GM21723 (cell line): ENCODE measurements at regions not wholly inside any gene's neighbourhood (a gene's known extent, or its start where the extent isn't known, plus 50 kb on each side); places are given as distances from the start of the nearest gene placed in this dataset.
"Not testable (repeated sequence)": the region's sequence is repeated elsewhere in the genome, so short reads cannot be mapped to it uniquely, and the experiment has no call there.

ENCODE experiments used
- ATAC-seq: cut with Tn5 transposase; IDR thresholded peaks from one replicate; pipeline ENCODE4 v1.9.1; 2021; ENCODE audit warnings: mild to moderate bottlenecking, moderate library complexity; ENCODE audit not compliant: unreplicated experiment

DNA sequence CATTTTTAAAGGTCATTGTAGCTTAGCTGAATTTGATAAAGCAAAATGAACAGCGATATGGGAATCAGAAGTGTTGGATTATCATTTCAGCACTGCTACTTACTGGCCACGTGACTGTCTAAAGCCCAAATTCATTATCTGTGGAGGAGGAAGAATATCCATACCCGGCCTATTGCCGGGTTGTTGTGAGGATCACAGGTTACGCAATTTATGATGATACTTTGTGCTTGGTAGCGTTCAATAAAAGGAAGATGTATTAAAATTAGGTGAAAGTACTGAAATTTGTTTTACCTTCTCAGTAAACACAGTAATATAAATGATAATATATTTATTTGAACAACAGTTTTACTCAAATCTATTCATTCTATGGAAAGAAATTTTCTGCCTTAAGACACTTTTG lies 1540.2 kb downstream of the ADGRL3 start:
- ATAC-seq, result no peak

DNA sequence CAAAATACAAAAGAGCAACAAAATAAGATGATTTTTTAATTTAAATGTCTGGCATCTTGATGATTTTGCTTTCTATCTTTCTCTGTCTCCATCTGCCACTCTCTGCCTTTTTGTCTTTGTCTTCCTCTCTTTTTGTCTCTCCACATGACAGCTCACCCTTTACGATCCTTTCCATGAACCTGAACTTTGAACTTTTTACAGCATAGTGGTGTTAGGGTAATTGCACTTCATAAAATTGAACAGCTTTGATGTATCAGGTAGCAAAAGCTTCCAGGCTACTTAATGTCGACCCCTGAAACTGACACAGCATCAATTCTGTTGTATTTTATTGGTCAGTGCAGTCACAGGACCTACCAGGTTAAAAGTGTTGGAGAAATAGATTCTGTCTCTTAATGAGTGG lies 1517.0 kb downstream of the ADGRL3 start:
- ATAC-seq, result no peak

DNA sequence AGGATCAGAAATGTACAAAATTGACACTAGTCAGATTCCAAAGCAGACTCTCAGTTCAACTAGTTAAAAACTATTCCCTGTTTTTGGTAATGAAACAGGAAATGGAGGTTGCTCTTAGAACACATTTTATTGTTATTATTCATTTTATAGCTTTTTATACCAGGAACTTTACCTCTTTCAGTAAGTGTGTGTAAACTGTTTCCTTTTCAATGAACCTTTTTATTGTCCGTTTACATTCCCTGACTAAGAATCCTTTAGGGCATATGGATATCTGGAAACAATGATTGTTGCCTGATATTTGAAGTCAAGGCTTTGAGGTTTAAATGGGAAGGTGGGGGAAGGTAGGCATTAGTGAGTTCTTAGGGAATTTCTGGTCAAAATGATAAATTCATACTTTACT lies 1511.4 kb downstream of the ADGRL3 start:
- no peak for ATAC-seq

DNA sequence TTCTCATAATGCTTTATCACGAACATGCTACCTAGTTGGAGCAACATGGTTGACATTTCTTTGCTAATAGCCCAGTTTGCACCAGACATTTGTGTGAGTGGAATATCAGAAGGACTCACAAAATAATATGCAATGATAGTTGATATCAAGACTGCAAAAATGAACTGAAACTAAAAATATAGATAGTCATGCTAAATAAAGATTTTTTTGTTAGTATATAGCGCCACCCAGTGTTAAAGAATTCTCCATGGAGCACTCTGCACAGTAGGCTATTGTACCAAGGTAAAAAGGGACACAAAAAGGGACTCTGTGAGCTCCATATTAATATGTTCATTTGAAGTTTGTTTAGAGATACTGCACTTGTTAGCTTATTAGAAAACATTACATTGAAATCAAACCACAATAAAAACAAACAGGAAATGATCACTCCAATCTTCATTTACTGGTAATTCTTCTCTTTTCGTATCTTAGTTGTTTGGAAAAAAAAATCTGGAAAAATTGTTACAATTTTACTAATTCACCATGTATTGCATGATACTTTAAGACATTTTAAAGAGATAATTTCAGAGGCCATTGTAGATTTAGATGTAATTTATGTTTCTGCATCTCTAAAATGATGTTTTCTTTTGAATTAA lies 1509.6 kb downstream of the ADGRL3 start:
- ATAC-seq, result no peak

DNA sequence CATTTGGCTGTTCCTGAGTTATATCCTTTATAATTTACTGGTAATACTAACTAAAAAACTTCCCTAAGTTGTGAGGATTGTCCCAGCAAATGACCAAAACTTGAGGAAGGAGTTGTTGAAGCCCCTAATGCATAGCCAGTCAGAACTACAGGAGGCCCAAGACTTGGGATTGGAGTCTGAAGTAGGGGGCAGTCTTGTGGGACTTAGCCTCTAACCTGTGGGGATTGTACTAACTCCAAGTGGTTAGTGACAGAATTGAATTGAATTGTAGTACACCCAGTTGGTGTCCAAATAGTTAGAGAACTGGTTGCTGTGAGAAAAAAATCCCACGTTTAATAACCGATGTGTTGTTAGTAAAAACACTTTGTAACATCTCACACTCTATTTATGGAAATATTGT lies 1506.3 kb downstream of the ADGRL3 start:
- ATAC-seq, result no peak

DNA sequence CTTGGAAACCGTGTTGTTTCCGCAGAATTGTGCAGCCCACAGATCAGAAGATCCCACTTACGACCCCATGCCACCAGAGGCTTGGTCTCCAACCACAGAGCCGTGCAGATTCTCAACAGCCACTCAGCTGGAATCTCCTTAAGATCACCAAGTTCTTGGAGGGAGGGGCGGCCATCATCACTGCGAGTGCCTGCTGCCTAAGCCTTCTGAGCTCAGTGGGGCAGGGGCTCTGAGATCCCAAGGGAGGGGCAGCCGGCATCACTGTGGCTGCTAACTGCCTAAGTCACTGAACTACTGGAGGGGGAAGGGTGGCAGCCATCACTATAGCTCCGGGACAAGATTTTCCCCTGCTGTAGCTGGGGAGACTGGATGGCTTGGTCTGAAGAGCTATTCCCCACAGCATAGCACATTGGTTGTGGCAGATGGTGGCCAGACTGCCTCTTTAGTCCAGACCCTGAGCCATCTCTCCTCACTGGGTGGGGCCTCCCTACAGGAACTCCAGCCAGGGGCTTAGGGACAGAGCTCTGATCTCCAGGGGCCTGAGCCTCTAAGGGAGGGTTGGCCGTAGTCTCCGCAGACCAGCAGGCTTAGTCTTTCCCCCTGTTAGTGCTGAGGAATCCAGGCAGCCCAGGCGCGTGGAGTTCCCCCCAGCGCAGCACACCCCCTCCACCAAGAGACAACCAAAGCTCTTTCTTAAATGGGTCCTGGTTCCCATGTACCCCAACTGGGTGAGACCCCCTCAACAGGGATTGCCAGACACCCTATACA lies 1483.9 kb downstream of the ADGRL3 start:
- no peak for ATAC-seq

DNA sequence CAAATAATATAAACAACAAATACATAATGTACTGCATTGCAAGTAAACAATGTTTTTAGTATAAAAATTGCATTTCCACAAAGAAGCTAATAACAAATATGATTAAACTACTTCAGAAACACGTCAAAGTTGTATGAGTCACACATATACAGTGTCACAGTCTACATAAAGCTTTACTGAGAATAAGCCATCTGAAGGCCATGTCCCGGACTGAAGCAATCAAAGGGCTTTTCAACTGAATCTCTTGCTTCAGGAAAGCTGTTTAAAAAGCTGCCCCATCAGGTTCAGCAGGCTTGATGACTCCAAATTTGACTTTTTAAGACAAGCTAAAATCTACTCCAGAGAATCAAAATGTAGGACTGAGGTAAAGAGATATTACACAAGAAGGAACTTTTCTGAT lies 1476.8 kb downstream of the ADGRL3 start:
- ATAC-seq, result no peak

DNA sequence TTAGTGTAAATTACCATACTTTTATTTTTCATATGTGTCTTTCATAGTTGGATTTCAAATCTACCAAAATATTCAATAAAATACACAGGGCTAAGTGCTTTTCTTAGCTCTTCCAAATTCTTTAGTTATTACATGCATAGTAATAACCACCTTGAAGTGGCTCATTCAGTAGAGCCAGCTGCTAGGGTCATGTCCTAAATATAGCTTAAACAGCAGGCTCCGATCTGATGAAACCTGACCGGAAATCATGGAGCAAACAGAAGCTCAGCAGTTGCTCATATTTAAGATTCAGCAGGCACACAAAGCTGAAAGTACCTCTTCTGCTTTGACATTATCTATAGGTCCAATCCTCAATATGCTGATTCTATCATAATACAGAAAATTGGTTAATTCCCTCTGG lies 1470.4 kb downstream of the ADGRL3 start:
- ATAC-seq, result no peak

DNA sequence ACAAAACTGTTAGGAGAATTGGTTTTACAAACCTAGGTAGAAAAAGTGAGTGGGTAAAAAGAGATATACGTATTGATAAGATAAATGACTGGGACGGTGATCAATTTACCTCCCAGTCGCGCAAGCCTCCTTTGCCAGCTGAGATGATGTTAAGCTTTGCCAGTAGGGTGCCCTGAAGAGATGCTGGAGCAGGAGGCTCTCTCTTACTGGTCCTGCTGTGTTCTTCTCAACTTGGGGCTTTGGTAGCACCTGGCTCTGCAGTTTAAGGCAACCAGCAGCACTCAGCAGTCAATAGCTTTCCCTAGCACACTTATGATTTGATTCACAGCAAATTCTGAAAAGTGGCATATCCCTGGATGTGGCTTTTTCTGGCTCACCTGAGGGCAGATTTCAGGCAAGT lies 1461.7 kb downstream of the ADGRL3 start:
- no peak for ATAC-seq

DNA sequence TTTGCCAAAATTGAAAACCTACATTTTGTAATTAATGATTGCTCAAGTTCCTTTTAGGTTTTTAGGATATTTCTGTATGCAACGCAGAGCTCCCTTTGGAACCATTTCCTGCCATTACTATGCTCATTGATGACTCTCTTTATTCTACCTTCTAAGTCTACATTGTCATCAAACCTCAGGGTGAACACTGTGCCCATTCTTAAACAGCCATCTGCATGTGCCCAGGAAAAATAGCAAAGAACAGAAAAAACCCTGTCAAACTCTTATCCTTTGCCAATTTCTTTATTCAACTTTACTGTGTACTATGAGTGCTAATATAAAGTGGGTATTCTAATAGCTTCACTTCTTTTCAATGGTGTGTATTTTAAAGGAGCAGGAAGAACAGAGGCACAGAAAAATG lies 1455.9 kb downstream of the ADGRL3 start:
- ATAC-seq, result no peak

DNA sequence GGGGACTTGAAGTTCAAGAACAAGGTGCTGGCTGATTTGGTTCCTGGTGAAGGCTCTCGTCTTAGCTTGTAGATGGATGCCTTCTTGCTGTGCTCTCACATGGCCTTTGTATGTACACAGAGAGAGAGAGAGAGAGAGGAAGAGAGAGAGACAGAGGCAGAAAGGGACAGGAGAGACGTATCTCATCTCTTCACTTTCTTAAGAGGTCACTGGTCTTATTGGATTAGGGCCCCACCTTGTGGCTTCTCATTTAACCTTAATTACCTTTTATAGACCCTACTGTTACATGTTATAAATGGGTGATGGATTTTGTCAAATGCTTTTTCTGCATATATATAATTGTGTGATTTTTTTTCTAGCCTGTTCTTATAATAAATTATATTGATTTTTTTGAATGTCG lies 1444.2 kb downstream of the ADGRL3 start:
- no peak for ATAC-seq

DNA sequence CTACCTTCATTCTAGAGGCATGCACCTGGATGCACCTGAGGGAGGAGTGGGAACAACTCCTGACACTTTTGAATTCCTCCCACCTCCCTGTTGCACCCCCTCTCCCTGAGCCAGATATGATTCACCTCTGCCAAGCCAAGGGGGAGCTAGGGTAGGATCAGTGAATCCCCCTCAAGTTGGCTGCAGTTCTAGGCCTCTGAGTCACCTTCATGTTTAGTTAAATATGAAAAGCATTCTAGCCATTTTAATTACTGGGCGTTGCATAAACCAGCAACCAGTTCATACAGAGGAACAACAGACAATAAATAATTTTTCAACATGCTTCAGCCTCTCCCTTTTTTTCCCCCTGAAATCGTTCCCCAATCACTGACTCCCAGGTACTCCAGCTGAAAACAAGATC lies 1440.2 kb downstream of the ADGRL3 start:
- no peak for ATAC-seq

DNA sequence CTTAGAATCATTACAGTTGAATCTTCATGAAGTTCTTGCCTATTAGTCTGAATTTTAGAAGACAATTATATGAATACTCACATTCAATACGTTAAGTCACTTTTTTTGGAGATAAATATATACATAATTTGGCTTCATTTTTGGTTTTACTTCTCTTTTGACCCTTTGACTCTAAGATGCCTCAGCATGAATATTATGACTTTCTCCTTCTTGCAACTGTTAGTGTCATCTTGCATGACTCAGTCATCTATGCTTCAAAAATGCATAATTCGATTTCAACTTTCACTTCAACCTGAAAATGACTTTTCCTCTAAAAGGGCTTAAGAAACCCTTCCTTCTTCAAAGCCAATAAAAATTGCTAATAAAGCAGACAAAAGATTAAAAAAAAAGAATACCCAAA lies 1427.5 kb downstream of the ADGRL3 start:
- no peak for ATAC-seq

DNA sequence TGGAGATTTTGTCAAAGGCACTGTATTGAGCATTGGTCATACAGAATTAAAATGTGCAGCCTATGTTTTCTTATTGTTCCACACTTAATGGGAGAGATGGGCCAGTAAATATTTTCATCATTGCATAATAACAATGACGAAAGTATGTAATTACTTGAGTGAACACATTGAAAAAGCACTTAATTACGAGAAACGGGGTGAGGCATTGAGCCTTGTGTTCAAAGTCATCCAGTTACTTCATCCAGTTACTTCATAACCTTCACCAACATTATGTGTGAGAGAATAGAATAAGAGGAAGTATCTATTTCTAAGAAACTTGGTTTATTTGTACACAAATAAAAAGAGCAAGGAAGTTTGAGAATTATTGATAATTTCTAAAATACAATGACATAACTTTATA lies 1427.0 kb downstream of the ADGRL3 start:
- ATAC-seq, result no peak

DNA sequence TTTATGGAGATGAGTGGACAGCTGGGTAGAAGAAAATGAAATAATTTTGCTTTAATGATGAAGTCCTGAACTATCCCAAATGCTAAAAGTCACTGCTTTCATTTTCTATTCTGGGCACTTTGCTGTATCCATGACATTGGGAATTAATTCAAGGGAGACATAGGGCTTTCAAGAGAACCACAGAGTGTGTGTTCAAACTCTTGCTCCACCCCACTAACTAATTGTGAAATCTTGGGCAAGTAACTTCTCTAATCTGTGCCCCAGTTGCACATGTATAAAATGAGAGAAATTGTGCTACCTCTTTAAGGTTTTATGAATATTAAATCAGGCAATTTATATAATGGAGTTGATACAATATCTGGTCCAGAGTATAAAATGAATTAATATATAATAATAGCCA lies 1422.0 kb downstream of the ADGRL3 start:
- ATAC-seq, result no peak

DNA sequence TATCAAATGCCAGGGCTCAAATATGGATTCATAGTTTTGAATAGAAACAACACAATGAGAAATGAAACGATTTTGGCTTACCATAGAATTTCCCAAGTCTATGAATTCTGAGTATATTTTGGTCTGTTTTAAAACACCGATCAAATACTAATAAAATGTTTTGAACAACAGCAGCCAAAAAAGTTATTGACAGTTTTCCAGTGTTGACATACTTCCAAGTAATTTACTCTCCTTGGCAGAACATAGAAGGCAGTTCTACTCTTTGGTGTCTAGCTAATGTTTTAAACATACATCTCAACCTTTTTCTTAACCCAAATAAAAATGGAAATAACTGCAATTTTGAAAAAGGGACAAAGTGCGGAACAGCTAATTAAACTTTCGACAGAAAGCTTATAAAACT lies 1419.8 kb downstream of the ADGRL3 start:
- no peak for ATAC-seq

DNA sequence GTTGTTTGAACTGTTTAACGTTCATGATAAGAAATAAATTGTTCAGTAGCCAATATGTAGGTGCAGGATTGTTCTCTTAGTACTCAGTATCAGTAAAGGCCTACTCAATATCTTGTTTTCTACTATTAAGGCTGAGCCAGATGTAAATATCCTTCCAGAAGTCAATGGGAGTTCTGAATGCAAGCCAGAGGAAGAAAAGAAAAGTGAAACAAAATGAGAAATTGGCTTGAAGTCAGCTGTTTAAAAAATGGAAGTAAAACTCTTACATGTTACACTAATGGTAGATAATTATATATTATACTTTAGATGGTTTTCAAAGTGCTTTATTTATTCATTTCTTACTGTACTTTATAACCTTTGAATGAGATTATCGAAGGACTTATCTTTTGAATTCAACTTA lies 1417.9 kb downstream of the ADGRL3 start:
- ATAC-seq, result no peak

DNA sequence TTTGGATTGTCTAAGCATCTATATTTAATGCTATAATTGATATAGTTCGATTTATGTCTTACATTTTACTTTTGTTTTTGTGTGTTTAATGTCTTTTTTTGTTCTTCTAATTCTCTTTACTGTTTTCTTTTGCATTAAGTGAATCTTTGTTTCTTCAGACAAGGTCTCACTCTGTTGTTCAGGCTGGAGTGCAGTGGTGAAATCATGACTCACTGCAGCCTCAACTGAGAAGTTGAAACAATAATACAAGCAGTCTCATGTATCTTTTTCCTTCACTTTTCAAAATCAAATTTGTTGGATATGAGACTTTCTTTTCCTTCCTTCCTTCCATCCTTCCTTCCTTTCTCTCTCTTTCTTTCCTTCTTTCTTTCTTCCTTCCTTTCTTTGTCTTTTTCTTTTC lies 1401.6 kb downstream of the ADGRL3 start:
- ATAC-seq, result no peak

DNA sequence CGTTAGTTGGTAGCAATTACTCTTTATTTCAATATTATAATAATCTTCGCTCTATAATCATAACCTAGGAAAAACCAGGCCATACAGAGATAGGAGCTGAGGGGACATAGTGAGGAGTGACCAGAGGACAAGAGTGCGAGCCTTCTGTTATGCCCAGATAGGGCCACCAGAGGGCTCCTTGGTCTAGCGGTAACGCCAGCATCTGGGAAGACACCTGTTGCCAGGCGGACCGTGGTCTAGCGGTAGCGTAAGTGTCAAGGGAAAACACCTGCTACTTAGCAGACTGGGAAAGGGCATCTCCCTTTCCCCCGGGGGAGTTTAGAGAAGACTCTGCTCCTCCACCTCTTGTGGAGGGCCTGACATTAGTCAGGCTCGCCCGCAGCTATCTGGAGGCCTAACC lies 1395.1 kb downstream of the ADGRL3 start:
- ATAC-seq, result not testable (repeated sequence)

DNA sequence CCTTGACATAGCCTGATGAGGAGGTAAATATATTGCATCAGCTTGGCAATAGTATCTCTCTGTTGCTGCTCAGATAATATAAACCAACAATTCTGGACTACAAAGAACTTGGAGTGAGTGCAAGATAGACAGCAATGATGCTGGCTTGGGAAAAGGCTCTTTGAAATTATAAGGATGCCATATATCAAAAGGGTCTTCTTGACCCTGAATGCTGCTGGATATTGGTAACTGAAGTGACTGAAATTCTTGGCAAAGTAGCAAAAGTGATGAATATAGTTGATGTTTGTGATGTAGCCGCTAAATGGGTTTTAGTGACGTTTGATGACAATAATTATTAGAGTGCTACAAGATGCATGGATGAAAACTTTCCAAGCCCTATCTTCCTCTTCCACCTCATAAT lies 1391.6 kb downstream of the ADGRL3 start:
- ATAC-seq, result no peak

DNA sequence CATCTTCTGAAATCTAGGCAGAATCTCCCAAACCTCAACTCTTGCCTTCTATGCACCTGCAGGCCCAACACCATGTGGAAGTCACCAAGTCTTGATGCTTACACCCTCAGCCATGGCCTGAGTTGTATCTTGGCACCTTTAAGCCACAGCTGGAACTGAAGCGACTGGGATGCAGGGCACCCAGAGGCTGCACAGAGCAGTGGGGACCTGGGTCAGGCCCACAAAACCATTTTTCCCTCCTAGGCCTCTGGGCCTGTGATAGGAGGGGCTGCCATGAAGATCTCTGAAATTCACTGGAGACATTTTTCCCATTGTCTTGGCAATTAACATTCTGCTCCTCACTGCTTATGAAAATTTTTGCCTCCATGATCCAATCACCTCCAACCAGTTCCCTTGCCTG lies 1388.5 kb downstream of the ADGRL3 start:
- no peak for ATAC-seq

DNA sequence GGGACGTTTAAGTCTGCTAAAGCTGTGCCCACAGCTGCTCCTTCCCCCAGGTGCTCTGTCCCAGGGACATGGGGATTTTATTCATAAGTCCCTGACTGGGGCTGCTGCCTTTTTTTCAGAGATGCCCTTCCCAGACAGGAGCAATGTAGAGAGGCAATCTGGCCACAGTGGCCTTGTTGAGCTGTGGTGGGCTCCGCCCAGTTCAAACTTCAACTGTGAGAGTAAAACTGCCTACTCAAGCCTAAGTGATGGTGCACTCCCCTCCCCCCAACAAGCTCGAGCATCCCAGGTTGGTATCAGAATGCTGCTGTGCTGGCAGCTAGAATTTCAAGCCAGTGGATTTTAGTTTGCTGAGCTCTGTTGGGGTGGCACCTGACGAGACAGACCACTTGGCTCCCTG lies 1371.4 kb downstream of the ADGRL3 start:
- ATAC-seq, result no peak

DNA sequence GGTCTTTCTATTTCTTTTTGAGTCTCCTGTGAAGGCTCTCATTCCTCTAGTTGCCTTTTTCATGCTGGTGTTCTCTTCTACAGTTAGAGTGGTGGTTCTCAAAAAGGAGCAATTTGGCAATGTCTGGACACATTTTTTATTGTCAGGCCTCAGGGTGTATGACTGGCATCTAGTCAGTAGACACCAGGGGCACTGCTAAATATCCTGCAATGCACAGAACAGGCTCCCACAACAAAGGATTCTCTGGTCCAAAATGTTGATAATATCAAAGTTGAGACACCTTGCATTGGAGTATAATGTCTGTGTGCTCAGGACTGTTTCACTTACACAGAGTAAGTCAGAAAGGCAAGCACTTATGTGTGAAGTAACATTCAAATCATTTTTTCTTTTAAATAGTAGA lies 1360.7 kb downstream of the ADGRL3 start:
- no peak for ATAC-seq
